IMR-90 (cell line): ENCODE measurements at regions not wholly inside any gene's neighbourhood (a gene's known extent, or its start where the extent isn't known, plus 50 kb on each side); places are given as distances from the start of the nearest gene placed in this dataset.

Experiments used
- ATAC-seq: fragments of 200-7000 bp; cut with Tn5 transposase; 2 replicates; pipeline ENCODE4 v1.9.1; 2020; ENCODE audit warnings: low read depth, mild to moderate bottlenecking, moderate library complexity
- BruUV-seq: library from RNA; stranded (reverse); fragments of 400-500 nt; replicated peaks from 2 replicates; lab custom pipeline; 2021; lab: Mats Ljungman, UMichigan
- CTCF ChIA-PET: fragments of 300-600 bp; formaldehyde crosslinking; extraction: SDS; loops from one replicate; lab custom pipeline; 2021; ENCODE audit warnings: antibody characterized with exemption; lab: Yijun Ruan, JAX
- POLR2A ChIA-PET: fragments of 300-600 bp; sonication (Branson Sonifier 250); formaldehyde crosslinking; loops from one replicate; lab custom pipeline; 2022; ENCODE audit warnings: antibody characterized with exemption; ENCODE audit not compliant: unreplicated experiment; lab: Charles Lee
- DNase-seq: peaks from one replicate; pipeline ENCODE4 v3.0.0; 2013
- H2AFZ ChIP-seq: replicated peaks from 2 replicates; pipeline ENCODE3; 2013; ENCODE audit warnings: low read length, mild to moderate bottlenecking; ENCODE audit not compliant: poor library complexity
- H2AK5ac ChIP-seq: 2 replicates; pipeline ENCODE4 v1.6.1; 2013; ENCODE audit warnings: low read depth, low read length, inconsistent platforms
- H2AK9ac ChIP-seq: replicated peaks from 2 replicates; pipeline ENCODE3; 2013; ENCODE audit warnings: mild to moderate bottlenecking, low read depth, low read length, moderate library complexity; ENCODE audit not compliant: poor library complexity
- H2BK120ac ChIP-seq: 2 replicates; pipeline ENCODE4 v1.6.1; 2013; ENCODE audit warnings: low read depth, low read length, inconsistent platforms
- H2BK15ac ChIP-seq: 3 replicates; pipeline ENCODE4 v1.6.1; 2013; ENCODE audit warnings: low read depth, low read length, inconsistent platforms
- H2BK20ac ChIP-seq: 2 replicates; pipeline ENCODE4 v1.6.1; 2013; ENCODE audit warnings: low read depth, mild to moderate bottlenecking, inconsistent platforms, low read length, moderate library complexity
- H2BK5ac ChIP-seq: 2 replicates; pipeline ENCODE4 v1.6.1; 2013; ENCODE audit warnings: mild to moderate bottlenecking, low read depth, low read length, inconsistent platforms; ENCODE audit not compliant: poor library complexity, severe bottlenecking
- H3K14ac ChIP-seq: replicated peaks from 2 replicates; pipeline ENCODE4 v1.6.1; 2013; ENCODE audit warnings: low read depth, low read length, inconsistent platforms
- H3K18ac ChIP-seq: 2 replicates; pipeline ENCODE4 v1.6.1; 2013; ENCODE audit warnings: low read depth, low read length, control low read depth
- H3K23ac ChIP-seq: 2 replicates; pipeline ENCODE4 v1.6.1; 2013; ENCODE audit warnings: low read depth, low read length, inconsistent platforms
- H3K27ac ChIP-seq: 2 replicates; pipeline ENCODE4 v1.5.1; 2013; ENCODE audit warnings: mild to moderate bottlenecking, control low read depth, low read length; ENCODE audit not compliant: insufficient read depth
- H3K27me3 ChIP-seq: 2 replicates; pipeline ENCODE4 v1.6.1; 2013; ENCODE audit warnings: low read length; ENCODE audit not compliant: control insufficient read depth, insufficient read depth
- H3K36me3 ChIP-seq: 2 replicates; pipeline ENCODE4 v1.6.1; 2013; ENCODE audit warnings: low read length, mixed read lengths; ENCODE audit not compliant: control insufficient read depth, insufficient read depth
- H3K4ac ChIP-seq: 2 replicates; pipeline ENCODE4 v1.6.1; 2013; ENCODE audit warnings: low read depth, low read length, inconsistent platforms
- H3K4me1 ChIP-seq: 2 replicates; pipeline ENCODE4 v1.6.1; 2013; ENCODE audit warnings: low read length, mixed read lengths; ENCODE audit not compliant: control insufficient read depth, insufficient read depth
- H3K4me2 ChIP-seq: 2 replicates; pipeline ENCODE4 v1.6.1; 2013; ENCODE audit warnings: low read depth, mild to moderate bottlenecking, control low read depth, low read length, moderate library complexity
- H3K4me3 ChIP-seq: 2 replicates; pipeline ENCODE4 v1.5.1; 2013; ENCODE audit warnings: low read depth, mild to moderate bottlenecking, control low read depth, low read length, moderate library complexity; ENCODE audit not compliant: insufficient read depth
- H3K56ac ChIP-seq: 2 replicates; pipeline ENCODE4 v1.6.1; 2013; ENCODE audit warnings: low read length, inconsistent platforms; ENCODE audit not compliant: insufficient read depth; ENCODE audit errors: extremely low read depth
- H3K79me1 ChIP-seq, 2 experiments: 2 replicates each; pipeline ENCODE4 v1.6.1; 2013; ENCODE audit warnings: low read length in 2 of 2, inconsistent platforms in 1 of 2, low read depth in 1 of 2
- H3K9ac ChIP-seq: 2 replicates; pipeline ENCODE4 v1.6.1; 2013; ENCODE audit warnings: low read depth, low read length, control low read depth
- H3K9me1 ChIP-seq: 2 replicates; pipeline ENCODE4 v1.6.1; 2013; ENCODE audit warnings: low read length, inconsistent platforms; ENCODE audit not compliant: insufficient read depth
- H3K9me3 ChIP-seq: 2 replicates; pipeline ENCODE4 v1.6.1; 2013; ENCODE audit warnings: low read length; ENCODE audit not compliant: control insufficient read depth, insufficient read depth
- H4K20me1 ChIP-seq: 2 replicates; pipeline ENCODE4 v1.6.1; 2013; ENCODE audit warnings: low read length, inconsistent platforms; ENCODE audit not compliant: insufficient read depth
- H4K5ac ChIP-seq: 2 replicates; pipeline ENCODE4 v1.6.1; 2013; ENCODE audit warnings: mild to moderate bottlenecking, low read depth, low read length, control low read depth
- H4K8ac ChIP-seq, 2 experiments: 2 replicates each; pipeline ENCODE4 v1.6.1; 2013; ENCODE audit warnings: low read depth in 2 of 2, low read length in 2 of 2, control low read depth in 1 of 2, inconsistent platforms in 1 of 2
- H4K91ac ChIP-seq: 2 replicates; pipeline ENCODE4 v1.6.1; 2013; ENCODE audit warnings: low read depth, low read length, inconsistent platforms; ENCODE audit not compliant: insufficient read depth
- BHLHE40 ChIP-seq: fragments of 150-350 bp; IDR thresholded peaks from 2 replicates; pipeline ENCODE4 v1.6.1; 2016; ENCODE audit warnings: mild to moderate bottlenecking, low read depth, low read length
- CEBPB ChIP-seq: IDR thresholded peaks from 2 replicates; pipeline ENCODE4 v1.6.1; 2012; ENCODE audit warnings: low read depth, low read length, improper control_type of control experiment
- CHD1 ChIP-seq: IDR thresholded peaks from 2 replicates; pipeline ENCODE4 v1.6.1; 2012; ENCODE audit warnings: low read depth, low read length, improper control_type of control experiment
- FOS ChIP-seq: fragments of 150-350 bp; IDR thresholded peaks from 2 replicates; pipeline ENCODE4 v1.6.1; 2016; ENCODE audit warnings: low read depth, low read length
- MAFK ChIP-seq: IDR thresholded peaks from 2 replicates; pipeline ENCODE4 v1.6.1; 2012; ENCODE audit warnings: low read depth, low read length, improper control_type of control experiment
- MAZ ChIP-seq: IDR thresholded peaks from 2 replicates; pipeline ENCODE4 v1.6.1; 2012; ENCODE audit warnings: low read depth, mild to moderate bottlenecking, low read length, improper control_type of control experiment, moderate library complexity, borderline replicate concordance
- MXI1 ChIP-seq: IDR thresholded peaks from 2 replicates; pipeline ENCODE4 v1.6.1; 2012; ENCODE audit warnings: low read depth, mild to moderate bottlenecking, low read length, moderate library complexity, borderline replicate concordance
- NFE2L2 ChIP-seq: fragments of 150-350 bp; IDR thresholded peaks from 2 replicates; pipeline ENCODE4 v1.6.1; 2016; ENCODE audit warnings: low read depth, mild to moderate bottlenecking, low read length
- POLR2A ChIP-seq: IDR thresholded peaks from 2 replicates; pipeline ENCODE4 v1.6.1; 2012; ENCODE audit warnings: mild to moderate bottlenecking, low read depth, low read length
- RAD21 ChIP-seq: IDR thresholded peaks from 2 replicates; pipeline ENCODE4 v1.6.1; 2012; ENCODE audit warnings: low read length, improper control_type of control experiment
- RCOR1 ChIP-seq: IDR thresholded peaks from 2 replicates; pipeline ENCODE4 v1.6.1; 2012; ENCODE audit warnings: mild to moderate bottlenecking, low read length, improper control_type of control experiment; ENCODE audit not compliant: insufficient replicate concordance
- RFX5 ChIP-seq: IDR thresholded peaks from 2 replicates; pipeline ENCODE4 v1.8.0; 2012; ENCODE audit warnings: low read depth, mild to moderate bottlenecking, low read length, moderate library complexity
- SMC3 ChIP-seq: fragments of 150-350 bp; IDR thresholded peaks from 2 replicates; pipeline ENCODE4 v1.6.1; 2016; ENCODE audit warnings: low read depth, mild to moderate bottlenecking, antibody characterized with exemption, low read length, moderate library complexity
- WGBS, 2 experiments: methylation state at CpG; one replicate each; pipeline versions ENCODE4 v1.1.5 to v1.1.7; 2013; ENCODE audit warnings: missing lambda C conversion rate in 2 of 2; ENCODE audit not compliant: insufficient read length in 1 of 2; ENCODE audit errors: extremely low coverage in 2 of 2; 5-methylcytosine and 5-hydroxymethylcytosine counted together
- dilution Hi-C: fragments of 300-500 bp; cut with HindIII; formaldehyde crosslinking; loops from one replicate; pipeline ENCODE4 v1.14.3; 2018; ENCODE audit warnings: low sequenced_read_pairs; ENCODE audit not compliant: unreplicated experiment
- in situ Hi-C: fragments of 300-500 bp; cut with MboI; formaldehyde crosslinking; loops from 3 replicates; pipeline ENCODE4 v1.14.3; 2019; ENCODE audit warnings: low sequenced_read_pairs, inconsistent platforms, mixed read lengths
- intact Hi-C: fragments of 100-400 bp; cut with micrococcal nuclease; formaldehyde crosslinking; loops from 2 replicates; pipeline ENCODE4 v1.10.0; 2022
- TF ChIP-seq, protein P1 (sequence below): conservative IDR thresholded peaks from 2 replicates; pipeline ENCODE4 v1.5.1; 2012; ENCODE audit warnings: mild to moderate bottlenecking, low read depth, low read length, improper control_type of control experiment
- TF ChIP-seq, protein P2 (sequence below): fragments of 150-350 bp; IDR thresholded peaks from 2 replicates; pipeline ENCODE4 v1.6.1; 2017; ENCODE audit warnings: mild to moderate bottlenecking, antibody characterized with exemption, low read length, low read depth
- TF ChIP-seq, protein P3 (sequence below): fragments of 150-350 bp; IDR thresholded peaks from 2 replicates; pipeline ENCODE4 v1.6.1; 2016; ENCODE audit warnings: low read depth, mild to moderate bottlenecking, low read length, moderate library complexity, borderline replicate concordance

DNA sequence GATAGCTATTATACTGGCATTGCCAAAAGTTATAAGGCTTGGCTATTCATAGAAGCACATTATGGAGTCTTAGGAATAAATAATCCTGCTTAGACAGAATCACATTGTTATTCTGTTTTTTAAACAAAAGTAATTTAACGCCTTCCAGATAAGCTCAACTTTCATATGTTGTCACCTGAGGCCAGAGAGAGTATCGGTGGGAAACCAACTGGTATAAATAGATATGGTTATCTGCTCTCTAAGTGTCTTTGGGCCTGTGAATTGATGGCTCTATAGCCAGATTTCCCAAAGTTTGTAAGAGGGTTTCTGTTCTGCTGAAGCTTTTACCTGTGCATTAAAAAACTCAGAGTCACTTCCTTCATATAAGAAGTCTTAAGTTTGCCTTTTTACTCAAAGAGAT is 1449.4 kb downstream of the CDH11 start:
- Histone ChIP-seq H4K8ac (no peak overlapping the region), H3K56ac (no peak overlapping the region), H3K79me1 (no peaks in the 10 kb centered on the region), H4K20me1 (no peaks in the 10 kb centered on the region), H4K5ac (no peak overlapping the region), H3K36me3 (no peaks in the 10 kb centered on the region), H2AFZ (no peak overlapping the region), H3K4me2 (no peak overlapping the region), H2BK15ac (no peak overlapping the region), H2BK120ac (no peak overlapping the region), H3K14ac (no peak overlapping the region), H3K18ac (no peak overlapping the region), H2AK5ac (no peak overlapping the region), H2BK20ac (no peak overlapping the region), H3K27ac (no peak overlapping the region), H2AK9ac (no peak overlapping the region), H3K4me1 (no peaks in the 10 kb centered on the region), H2BK5ac (no peak overlapping the region), H3K27me3 (no peaks in the 10 kb centered on the region), H3K9me1 (no peaks in the 10 kb centered on the region), H3K9me3 (no peaks in the 10 kb centered on the region), H3K23ac (no peak overlapping the region), H4K91ac (no peak overlapping the region), H3K9ac (no peak overlapping the region), H3K4ac (no peak overlapping the region), H3K4me3 (no peak overlapping the region)
- intact Hi-C loops = no loop called here
- in situ Hi-C loops = no loop called here
- no CpG with 5 or more reads among the region's 2 CpGs for WGBS, 2 experiments
- DNase-seq (no peak), ATAC-seq (no peak)
- ChIA-PET CTCF (no interaction called here), POLR2A (no interaction called here)
- no TSS peak for BruUV-seq
- TF ChIP-seq, protein P1, sequence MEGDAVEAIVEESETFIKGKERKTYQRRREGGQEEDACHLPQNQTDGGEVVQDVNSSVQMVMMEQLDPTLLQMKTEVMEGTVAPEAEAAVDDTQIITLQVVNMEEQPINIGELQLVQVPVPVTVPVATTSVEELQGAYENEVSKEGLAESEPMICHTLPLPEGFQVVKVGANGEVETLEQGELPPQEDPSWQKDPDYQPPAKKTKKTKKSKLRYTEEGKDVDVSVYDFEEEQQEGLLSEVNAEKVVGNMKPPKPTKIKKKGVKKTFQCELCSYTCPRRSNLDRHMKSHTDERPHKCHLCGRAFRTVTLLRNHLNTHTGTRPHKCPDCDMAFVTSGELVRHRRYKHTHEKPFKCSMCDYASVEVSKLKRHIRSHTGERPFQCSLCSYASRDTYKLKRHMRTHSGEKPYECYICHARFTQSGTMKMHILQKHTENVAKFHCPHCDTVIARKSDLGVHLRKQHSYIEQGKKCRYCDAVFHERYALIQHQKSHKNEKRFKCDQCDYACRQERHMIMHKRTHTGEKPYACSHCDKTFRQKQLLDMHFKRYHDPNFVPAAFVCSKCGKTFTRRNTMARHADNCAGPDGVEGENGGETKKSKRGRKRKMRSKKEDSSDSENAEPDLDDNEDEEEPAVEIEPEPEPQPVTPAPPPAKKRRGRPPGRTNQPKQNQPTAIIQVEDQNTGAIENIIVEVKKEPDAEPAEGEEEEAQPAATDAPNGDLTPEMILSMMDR = no peak
- TF ChIP-seq MAFK (no peak), RCOR1 (no peak), RAD21 (no peak), POLR2A (no peak), BHLHE40 (no peak), CEBPB (no peak), MXI1 (no peak), FOS (no peak), SMC3 (no peak), NFE2L2 (no peak), MAZ (no peak), CHD1 (no peak), RFX5 (no peak)
- TF ChIP-seq, protein P2, sequence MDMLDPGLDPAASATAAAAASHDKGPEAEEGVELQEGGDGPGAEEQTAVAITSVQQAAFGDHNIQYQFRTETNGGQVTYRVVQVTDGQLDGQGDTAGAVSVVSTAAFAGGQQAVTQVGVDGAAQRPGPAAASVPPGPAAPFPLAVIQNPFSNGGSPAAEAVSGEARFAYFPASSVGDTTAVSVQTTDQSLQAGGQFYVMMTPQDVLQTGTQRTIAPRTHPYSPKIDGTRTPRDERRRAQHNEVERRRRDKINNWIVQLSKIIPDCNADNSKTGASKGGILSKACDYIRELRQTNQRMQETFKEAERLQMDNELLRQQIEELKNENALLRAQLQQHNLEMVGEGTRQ = no peak
- TF ChIP-seq, protein P3, sequence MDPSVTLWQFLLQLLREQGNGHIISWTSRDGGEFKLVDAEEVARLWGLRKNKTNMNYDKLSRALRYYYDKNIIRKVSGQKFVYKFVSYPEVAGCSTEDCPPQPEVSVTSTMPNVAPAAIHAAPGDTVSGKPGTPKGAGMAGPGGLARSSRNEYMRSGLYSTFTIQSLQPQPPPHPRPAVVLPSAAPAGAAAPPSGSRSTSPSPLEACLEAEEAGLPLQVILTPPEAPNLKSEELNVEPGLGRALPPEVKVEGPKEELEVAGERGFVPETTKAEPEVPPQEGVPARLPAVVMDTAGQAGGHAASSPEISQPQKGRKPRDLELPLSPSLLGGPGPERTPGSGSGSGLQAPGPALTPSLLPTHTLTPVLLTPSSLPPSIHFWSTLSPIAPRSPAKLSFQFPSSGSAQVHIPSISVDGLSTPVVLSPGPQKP = no peak
- dilution Hi-C loops = no loop called here
